Smooth muscle cell (in vitro differentiated cells): ENCODE measurements at regions not wholly inside any gene's neighbourhood (a gene's known extent, or its start where the extent isn't known, plus 50 kb on each side); places are given as distances from the start of the nearest gene placed in this dataset.

Experiments
- DNase-seq: peaks from one replicate; lab custom pipeline; 2025; ENCODE audit not compliant: unreplicated experiment; lab: John Stamatoyannopoulos, UW
- H2AFZ ChIP-seq: fragments of 200-600 bp; sonication (generic); 2 replicates; pipeline ENCODE4 v1.6.0; 2016; ENCODE audit warnings: antibody characterized with exemption, low read depth, mild to moderate bottlenecking
- H3F3A ChIP-seq: fragments of 200-600 bp; sonication (generic); 2 replicates; pipeline ENCODE4 v1.6.0; 2017; ENCODE audit warnings: antibody characterized with exemption, low read depth
- H3K27ac ChIP-seq: fragments of 200-600 bp; sonication (generic); 2 replicates; pipeline ENCODE4 v1.5.1; 2016; ENCODE audit warnings: low read depth, mild to moderate bottlenecking
- H3K27me3 ChIP-seq: fragments of 200-600 bp; sonication (generic); 2 replicates; pipeline ENCODE4 v1.6.1; 2016; ENCODE audit warnings: low read depth, mild to moderate bottlenecking
- H3K36me3 ChIP-seq: fragments of 200-600 bp; sonication (generic); 2 replicates; pipeline ENCODE4 v1.5.1; 2016; ENCODE audit warnings: low read depth
- H3K4me1 ChIP-seq: fragments of 200-600 bp; sonication (generic); 2 replicates; pipeline ENCODE4 v1.5.1; 2016; ENCODE audit warnings: low read depth
- H3K4me2 ChIP-seq: fragments of 200-600 bp; sonication (generic); 2 replicates; pipeline ENCODE4 v1.6.0; 2016; ENCODE audit warnings: mild to moderate bottlenecking
- H3K4me3 ChIP-seq: fragments of 200-600 bp; sonication (generic); 2 replicates; pipeline ENCODE4 v1.5.1; 2016; ENCODE audit warnings: mild to moderate bottlenecking
- H3K79me2 ChIP-seq: fragments of 200-600 bp; sonication (generic); 2 replicates; pipeline ENCODE4 v1.6.0; 2016; ENCODE audit warnings: low read depth, mild to moderate bottlenecking
- H3K9ac ChIP-seq: fragments of 200-600 bp; sonication (generic); 2 replicates; pipeline ENCODE4 v1.6.0; 2016; ENCODE audit warnings: low read depth
- H3K9me3 ChIP-seq: fragments of 200-600 bp; sonication (generic); replicated peaks from 2 replicates; pipeline ENCODE4 v1.5.1; 2016; ENCODE audit warnings: low read depth
- H4K20me1 ChIP-seq: fragments of 200-600 bp; sonication (generic); 2 replicates; pipeline ENCODE4 v1.6.0; 2016; ENCODE audit warnings: low read depth
- CTCF ChIP-seq: fragments of 200-600 bp; sonication (generic); IDR thresholded peaks from 2 replicates; pipeline ENCODE4 v1.5.1; 2017; ENCODE audit warnings: borderline replicate concordance, mild to moderate bottlenecking, antibody characterized with exemption; ENCODE audit not compliant: insufficient read depth, poor library complexity, severe bottlenecking
- WGBS: methylation state at CpG from one replicate; pipeline ENCODE4 v1.1.7; 2016; ENCODE audit warnings: low lambda C conversion rate; 5-methylcytosine and 5-hydroxymethylcytosine counted together

DNA sequence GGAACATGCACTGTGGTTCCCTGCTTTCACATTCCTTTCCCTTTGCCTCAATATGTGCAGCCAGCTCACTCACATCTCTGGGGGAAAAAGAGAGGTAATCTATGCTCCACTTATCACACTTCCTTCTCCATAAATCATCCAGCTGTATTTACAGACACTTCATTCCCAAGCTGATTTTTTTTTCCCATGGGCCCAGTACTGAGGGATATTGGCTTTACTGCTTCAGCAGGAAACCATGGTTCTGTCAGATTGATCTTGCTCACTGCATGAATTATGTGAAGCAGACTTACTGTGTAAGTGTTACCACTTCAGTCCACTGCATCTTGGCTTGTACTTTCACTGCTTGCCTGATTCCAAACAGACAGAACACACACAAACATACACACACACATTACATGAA lies 555.6 kb downstream of the CCER1 start:
- H2AFZ ChIP-seq: no peak overlapping the region
- no peak overlapping the region for H3K4me2 ChIP-seq
- TF ChIP-seq CTCF: no peak
- H4K20me1 ChIP-seq: no peaks in the 10 kb centered on the region
- no peaks in the 10 kb centered on the region for H3K4me1 ChIP-seq
- H3K4me3 ChIP-seq: no peak overlapping the region
- H3K27ac ChIP-seq: no peak overlapping the region
- H3K36me3 ChIP-seq: no peaks in the 10 kb centered on the region
- H3K79me2 ChIP-seq: no peaks in the 10 kb centered on the region
- H3F3A ChIP-seq: no peaks in the 10 kb centered on the region
- no peaks in the 10 kb centered on the region for H3K27me3 ChIP-seq
- H3K9me3 ChIP-seq: peaks cover 12% of the 10 kb centered on the region
- H3K9ac ChIP-seq: no peak overlapping the region
- no peak for DNase-seq

DNA sequence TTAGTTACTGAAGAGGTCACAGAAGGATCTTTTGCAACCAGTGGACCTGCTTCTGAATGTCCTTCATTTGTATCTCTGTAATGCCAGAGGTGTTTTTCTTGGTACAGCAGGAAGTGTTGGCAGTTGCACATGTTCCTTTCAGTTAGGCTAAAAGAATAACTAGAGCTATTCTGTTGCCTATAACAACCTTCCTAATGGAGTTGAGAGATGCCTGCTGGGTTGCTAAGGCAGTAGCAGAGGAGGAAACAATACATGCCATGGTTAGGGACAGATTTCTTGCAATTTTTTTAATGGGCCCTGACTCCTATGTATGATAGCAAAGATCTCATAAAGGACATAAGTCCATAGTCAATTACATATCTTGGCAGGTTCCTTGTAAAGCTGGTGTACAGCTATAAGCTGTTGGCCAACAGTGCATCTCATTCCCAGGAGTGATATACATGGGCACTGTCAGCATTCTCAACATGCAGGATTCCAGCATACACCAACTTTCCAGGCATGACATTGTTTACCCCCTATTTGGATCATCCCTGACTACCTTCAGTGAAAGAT lies 556.6 kb downstream of the CCER1 start:
- Histone ChIP-seq H3K36me3 (no peaks in the 10 kb centered on the region), H3K79me2 (no peaks in the 10 kb centered on the region), H3K9ac (no peak overlapping the region), H3K4me3 (no peak overlapping the region), H3K4me2 (no peak overlapping the region), H3K27ac (no peak overlapping the region), H3K27me3 (no peaks in the 10 kb centered on the region), H2AFZ (no peak overlapping the region), H3K9me3 (peaks cover 12% of the 10 kb centered on the region), H3K4me1 (no peaks in the 10 kb centered on the region), H4K20me1 (no peaks in the 10 kb centered on the region), H3F3A (no peaks in the 10 kb centered on the region)
- no peak for TF ChIP-seq CTCF
- no peak for DNase-seq

GRCh38 chr12:90396556-90396955 lies 558.4 kb downstream of the CCER1 start:
- WGBS: 93% methylated on average over 1 of the region's 1 CpG
- Histone ChIP-seq H3K9me3 (peaks cover 12% of the 10 kb centered on the region), H3K4me2 (no peak overlapping the region), H3K27me3 (no peaks in the 10 kb centered on the region), H3K4me3 (no peak overlapping the region), H2AFZ (no peak overlapping the region), H3K9ac (no peak overlapping the region), H3K36me3 (no peaks in the 10 kb centered on the region), H3K27ac (no peak overlapping the region), H3K79me2 (no peaks in the 10 kb centered on the region), H3K4me1 (no peaks in the 10 kb centered on the region), H3F3A (no peaks in the 10 kb centered on the region), H4K20me1 (no peaks in the 10 kb centered on the region)
- TF ChIP-seq CTCF: no peak
- DNase-seq: no peak

GRCh38 chr12:90393652-90394051 lies 561.3 kb downstream of the CCER1 start:
- Histone ChIP-seq H3K9me3 (peaks cover 12% of the 10 kb centered on the region), H3F3A (no peaks in the 10 kb centered on the region), H3K4me2 (no peak overlapping the region), H2AFZ (no peak overlapping the region), H3K36me3 (no peaks in the 10 kb centered on the region), H3K79me2 (no peaks in the 10 kb centered on the region), H3K27me3 (no peaks in the 10 kb centered on the region), H3K27ac (no peak overlapping the region), H3K4me3 (no peak overlapping the region), H3K9ac (no peak overlapping the region), H4K20me1 (no peaks in the 10 kb centered on the region), H3K4me1 (no peaks in the 10 kb centered on the region)
- DNase-seq: no peak
- WGBS: 93% methylated on average over 5 of the region's 5 CpGs
- TF ChIP-seq CTCF: no peak
